Caco-2 (cell line): ENCODE measurements at regions not wholly inside any gene's neighbourhood (a gene's known extent, or its start where the extent isn't known, plus 50 kb on each side); places are given as distances from the start of the nearest gene placed in this dataset.

Experiments
- BruUV-seq: library from RNA; stranded (reverse); fragments of 400-500 nt; replicated peaks from 2 replicates; lab custom pipeline; 2021; lab: Mats Ljungman, UMichigan
- CTCF ChIA-PET: fragments of 300-600 bp; sonication (Branson Sonifier 250); formaldehyde crosslinking; loops from one replicate; lab custom pipeline; 2022; ENCODE audit warnings: antibody characterized with exemption; lab: Charles Lee
- POLR2A ChIA-PET: fragments of 300-600 bp; sonication (Branson Sonifier 250); formaldehyde crosslinking; loops from one replicate; lab custom pipeline; 2022; ENCODE audit warnings: antibody characterized with exemption; lab: Charles Lee
- DNase-seq, 2 experiments: peaks; one replicate each; pipeline versions ENCODE4 v3.0.0 to v3.0.0-alpha.2; 2020 to 2022
- H3K27me3 ChIP-seq: replicated peaks from 2 replicates; pipeline ENCODE4 v1.6.0; 2011; ENCODE audit warnings: low read length; ENCODE audit not compliant: control insufficient read depth, insufficient read depth
- H3K36me3 ChIP-seq: 2 replicates; pipeline ENCODE4 v1.5.1; 2011; ENCODE audit warnings: low read length; ENCODE audit not compliant: control insufficient read depth, insufficient read depth
- H3K4me1 ChIP-seq: fragments of 250-450 bp; sonication (Bioruptor Pico); 2 replicates; pipeline ENCODE4 v1.5.1; 2020; ENCODE audit warnings: mild to moderate bottlenecking
- H3K4me3 ChIP-seq: 2 replicates; pipeline ENCODE4 v1.5.1; 2011; ENCODE audit warnings: low read depth, mild to moderate bottlenecking, control low read depth, low read length
- H3K9me3 ChIP-seq: fragments of 250-450 bp; sonication (Bioruptor Pico); 2 replicates; pipeline ENCODE4 v1.5.1; 2020; ENCODE audit warnings: mild to moderate bottlenecking, moderate library complexity
- H3K27ac Mint-ChIP-seq: one replicate; pipeline ENCODE4 v1.8.0; 2022; ENCODE audit warnings: mixed read lengths; ENCODE audit not compliant: unreplicated experiment
- H3K27me3 Mint-ChIP-seq: one replicate; pipeline ENCODE4 v1.8.0; 2022; ENCODE audit warnings: mixed read lengths; ENCODE audit not compliant: insufficient read depth, unreplicated experiment
- H3K36me3 Mint-ChIP-seq: one replicate; pipeline ENCODE4 v1.8.0; 2022; ENCODE audit warnings: mild to moderate bottlenecking, mixed read lengths; ENCODE audit not compliant: insufficient read depth, unreplicated experiment
- H3K4me1 Mint-ChIP-seq: one replicate; pipeline ENCODE4 v1.8.0; 2022; ENCODE audit warnings: low read depth, mixed read lengths; ENCODE audit not compliant: unreplicated experiment
- H3K4me3 Mint-ChIP-seq: one replicate; pipeline ENCODE4 v1.8.0; 2022; ENCODE audit warnings: mild to moderate bottlenecking, moderate library complexity, mixed read lengths; ENCODE audit not compliant: unreplicated experiment
- H3K9me3 Mint-ChIP-seq: one replicate; pipeline ENCODE4 v1.8.0; 2022; ENCODE audit warnings: mixed read lengths; ENCODE audit not compliant: unreplicated experiment
- intact Hi-C: fragments of 100-400 bp; cut with micrococcal nuclease; formaldehyde crosslinking; loops from one replicate; pipeline ENCODE4 v1.10.0; 2022; ENCODE audit not compliant: unreplicated experiment
- TF ChIP-seq, protein P1 (sequence below), 2 experiments: fragments of 200-600 bp in 1 of 2; IDR thresholded peaks; 1 replicate in 1 of 2; 2 replicates in 1 of 2; pipeline versions ENCODE4 v1.5.1 to v1.8.0; 2011 to 2022; ENCODE audit warnings: antibody characterized with exemption in 1 of 2, control low read depth in 1 of 2, inconsistent platforms in 1 of 2, low read depth in 1 of 2, low read length in 1 of 2, mild to moderate bottlenecking in 1 of 2, moderate library complexity in 1 of 2; ENCODE audit not compliant: insufficient read depth in 1 of 2, severe bottlenecking in 1 of 2, unreplicated experiment in 1 of 2

DNA sequence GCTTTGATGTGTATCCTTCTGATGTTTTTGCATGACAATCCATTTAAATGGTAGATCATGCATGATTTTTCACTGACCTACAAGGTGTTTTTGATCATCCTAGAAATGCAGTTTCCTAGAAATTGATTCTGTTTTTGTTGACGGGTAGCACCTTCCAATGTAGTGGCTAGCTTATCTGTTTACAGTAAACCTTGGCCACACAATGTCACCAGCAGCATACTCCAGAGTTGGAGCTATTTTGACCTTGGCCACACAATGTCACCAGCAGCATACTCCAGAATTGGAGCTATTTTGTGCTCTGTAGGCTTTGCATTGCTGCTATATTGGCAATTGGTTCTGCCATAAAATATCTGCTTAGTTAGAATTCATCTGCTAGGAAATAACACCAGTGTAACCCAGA is 74.6 kb upstream of the NAA20 start:
- no peaks in the 10 kb centered on the region for H3K27me3 Mint-ChIP-seq
- Histone ChIP-seq H3K36me3 (no peaks in the 10 kb centered on the region), H3K9me3 (no peaks in the 10 kb centered on the region), H3K27me3 (no peaks in the 10 kb centered on the region), H3K4me1 (peaks cover 11% of the 10 kb centered on the region), H3K4me3 (no peak overlapping the region)
- no peak for DNase-seq
- no peaks in the 10 kb centered on the region for H3K36me3 Mint-ChIP-seq
- CTCF ChIA-PET: no interaction called here
- intact Hi-C loops: no loop called here
- H3K4me1 Mint-ChIP-seq: peaks cover 23% of the 10 kb centered on the region
- H3K9me3 Mint-ChIP-seq: no peaks in the 10 kb centered on the region
- BruUV-seq: no TSS peak
- TF ChIP-seq, protein P1, sequence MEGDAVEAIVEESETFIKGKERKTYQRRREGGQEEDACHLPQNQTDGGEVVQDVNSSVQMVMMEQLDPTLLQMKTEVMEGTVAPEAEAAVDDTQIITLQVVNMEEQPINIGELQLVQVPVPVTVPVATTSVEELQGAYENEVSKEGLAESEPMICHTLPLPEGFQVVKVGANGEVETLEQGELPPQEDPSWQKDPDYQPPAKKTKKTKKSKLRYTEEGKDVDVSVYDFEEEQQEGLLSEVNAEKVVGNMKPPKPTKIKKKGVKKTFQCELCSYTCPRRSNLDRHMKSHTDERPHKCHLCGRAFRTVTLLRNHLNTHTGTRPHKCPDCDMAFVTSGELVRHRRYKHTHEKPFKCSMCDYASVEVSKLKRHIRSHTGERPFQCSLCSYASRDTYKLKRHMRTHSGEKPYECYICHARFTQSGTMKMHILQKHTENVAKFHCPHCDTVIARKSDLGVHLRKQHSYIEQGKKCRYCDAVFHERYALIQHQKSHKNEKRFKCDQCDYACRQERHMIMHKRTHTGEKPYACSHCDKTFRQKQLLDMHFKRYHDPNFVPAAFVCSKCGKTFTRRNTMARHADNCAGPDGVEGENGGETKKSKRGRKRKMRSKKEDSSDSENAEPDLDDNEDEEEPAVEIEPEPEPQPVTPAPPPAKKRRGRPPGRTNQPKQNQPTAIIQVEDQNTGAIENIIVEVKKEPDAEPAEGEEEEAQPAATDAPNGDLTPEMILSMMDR (IDR thresholded peaks at IDR 0.05; ENCODE audit: insufficient read depth in 1 of 2, low read depth in 1 of 2, low read length in 1 of 2, severe bottlenecking in 1 of 2, unreplicated experiment in 1 of 2): no peak
- POLR2A ChIA-PET: interaction anchor here (1.0 kb wide), 1 partner anchor 34 kb away, joined by 3 read pairs; no protein-coding TSS in a partner anchor
- no peak overlapping the region for H3K27ac Mint-ChIP-seq
- H3K4me3 Mint-ChIP-seq: no peak overlapping the region

DNA sequence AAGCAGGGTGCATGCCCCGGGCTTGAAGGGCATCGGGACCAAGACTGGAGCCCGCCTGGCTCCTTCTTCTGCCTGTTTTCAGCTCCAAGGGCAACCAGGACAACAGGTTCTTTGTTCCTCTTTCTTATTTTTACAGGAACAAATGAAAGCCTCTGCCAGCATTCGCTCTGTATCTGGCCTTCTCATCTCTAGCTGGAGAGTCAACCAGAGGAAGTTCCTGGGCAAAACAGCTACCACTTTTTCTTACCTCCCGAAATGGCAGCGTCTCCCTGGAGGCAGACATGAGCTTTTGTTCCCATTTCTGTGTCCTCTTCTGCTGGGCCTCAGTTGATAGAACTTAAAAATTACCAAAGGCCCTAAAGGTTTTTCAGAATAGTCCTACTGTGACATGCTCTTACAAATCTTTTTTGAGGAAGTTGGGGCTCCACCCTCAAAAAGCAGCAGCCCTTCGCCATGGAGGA is 74.1 kb upstream of the NAA20 start:
- no TSS peak for BruUV-seq
- DNase-seq: no peak
- Histone ChIP-seq H3K9me3 (no peaks in the 10 kb centered on the region), H3K4me1 (peaks cover 16% of the 10 kb centered on the region), H3K36me3 (no peaks in the 10 kb centered on the region), H3K27me3 (no peaks in the 10 kb centered on the region), H3K4me3 (no peak overlapping the region)
- no peak overlapping the region for H3K4me3 Mint-ChIP-seq
- ChIA-PET CTCF (no interaction called here), POLR2A (interaction anchor here (1.0 kb wide), 1 partner anchor 34 kb away, joined by 3 read pairs; no protein-coding TSS in a partner anchor)
- TF ChIP-seq, protein P1 (IDR thresholded peaks at IDR 0.05; ENCODE audit: insufficient read depth in 1 of 2, low read depth in 1 of 2, low read length in 1 of 2, severe bottlenecking in 1 of 2, unreplicated experiment in 1 of 2): no peak
- H3K4me1 Mint-ChIP-seq: peaks cover 19% of the 10 kb centered on the region
- no peaks in the 10 kb centered on the region for H3K9me3 Mint-ChIP-seq
- H3K36me3 Mint-ChIP-seq: no peaks in the 10 kb centered on the region
- no peaks in the 10 kb centered on the region for H3K27me3 Mint-ChIP-seq
- intact Hi-C loops: no loop called here
- H3K27ac Mint-ChIP-seq: no peak overlapping the region

DNA sequence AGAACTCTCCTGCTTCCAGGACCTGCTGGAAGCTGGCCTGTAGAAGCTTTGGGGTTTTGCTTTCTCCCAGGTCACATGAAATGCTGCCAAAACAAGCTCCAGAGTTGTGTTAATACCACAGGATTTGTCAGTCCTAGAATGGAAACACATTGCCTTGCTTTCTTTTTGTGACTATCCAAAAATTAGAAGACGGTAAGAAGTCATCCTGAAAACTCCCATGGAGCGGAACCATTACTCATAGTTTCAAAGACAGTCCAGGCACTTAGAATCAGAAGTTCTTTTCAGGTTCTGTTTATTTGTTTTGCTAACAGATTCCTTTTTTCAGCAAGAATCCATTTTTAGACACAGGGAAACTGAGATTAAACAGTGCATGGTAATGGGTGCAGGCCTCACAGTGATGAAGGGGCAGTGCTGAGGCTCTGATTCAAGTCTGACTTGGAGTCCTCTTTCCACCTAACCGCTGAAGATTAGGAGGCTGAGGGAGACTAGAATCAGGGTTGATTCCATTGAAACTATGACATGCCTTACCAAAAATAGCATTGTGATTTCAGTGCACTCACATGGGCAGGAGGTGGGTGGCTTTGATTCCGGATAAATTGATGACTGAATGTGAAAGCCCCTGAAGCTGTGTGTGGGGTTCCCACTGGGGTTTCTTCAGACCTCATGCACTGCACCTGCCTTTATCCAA is 72.2 kb upstream of the NAA20 start:
- TF ChIP-seq, protein P1 (IDR thresholded peaks at IDR 0.05; ENCODE audit: insufficient read depth in 1 of 2, low read depth in 1 of 2, low read length in 1 of 2, severe bottlenecking in 1 of 2, unreplicated experiment in 1 of 2): no peak
- intact Hi-C loops: no loop called here
- Histone ChIP-seq H3K9me3 (no peaks in the 10 kb centered on the region), H3K4me1 (peaks cover 17% of the 10 kb centered on the region), H3K36me3 (no peaks in the 10 kb centered on the region), H3K4me3 (no peak overlapping the region), H3K27me3 (no peaks in the 10 kb centered on the region)
- no peaks in the 10 kb centered on the region for H3K9me3 Mint-ChIP-seq
- H3K27ac Mint-ChIP-seq: no peak overlapping the region
- H3K4me1 Mint-ChIP-seq: peaks cover 12% of the 10 kb centered on the region
- H3K4me3 Mint-ChIP-seq: no peak overlapping the region
- CTCF ChIA-PET: no interaction called here
- no peak for DNase-seq
- POLR2A ChIA-PET: no interaction called here
- H3K36me3 Mint-ChIP-seq: no peaks in the 10 kb centered on the region
- BruUV-seq: no TSS peak
- H3K27me3 Mint-ChIP-seq: no peaks in the 10 kb centered on the region
